ENCODE measurements at regions not wholly inside any gene's neighbourhood (a gene's known extent, or its start where the extent isn't known, plus 50 kb on each side); places are given as distances from the start of the nearest gene placed in this dataset.

- TF ChIP-seq CTCF (IDR thresholded peaks at IDR 0.05) (no peak), POLR2A (IDR thresholded peaks at IDR 0.05) (no peak)
Measured at GRCh38 chr1:4596486-4596885, 57.9 kb upstream of the AJAP1 start.

Data from right lobe of liver (tissue), 4 donors.